Natural killer cell (primary cell): ENCODE measurements at regions not wholly inside any gene's neighbourhood (a gene's known extent, or its start where the extent isn't known, plus 50 kb on each side); places are given as distances from the start of the nearest gene placed in this dataset.

Source experiments
- ATAC-seq, 3 donors: fragments of 150-1000 bp in 2 of 3; fragments of 200-7000 bp in 1 of 3; cut with Tn5 transposase; 1 replicate in 1 of 3; 2 replicates in 2 of 3; pipeline ENCODE4 v1.10.0; 2021; ENCODE audit warnings: mild to moderate bottlenecking in 2 of 3, moderate library complexity in 2 of 3
- DNase-seq, 2 donors: peaks; one replicate each; pipeline versions ENCODE4 v3.0.0 to v3.0.0-alpha.2; 2013 to 2021; ENCODE audit warnings: mixed read lengths in 1 of 2
- H3K27ac ChIP-seq: one replicate; pipeline ENCODE4 v1.5.1; 2013; ENCODE audit warnings: mild to moderate bottlenecking, low read length
- H3K27me3 ChIP-seq: one replicate; pipeline ENCODE4 v1.6.1; 2013; ENCODE audit warnings: low read length; ENCODE audit not compliant: control insufficient read depth, insufficient read depth
- H3K36me3 ChIP-seq: one replicate; pipeline ENCODE4 v1.6.1; 2013; ENCODE audit warnings: low read length; ENCODE audit not compliant: control insufficient read depth, insufficient read depth
- H3K4me1 ChIP-seq: one replicate; pipeline ENCODE4 v1.6.1; 2013; ENCODE audit warnings: low read length; ENCODE audit not compliant: control insufficient read depth, insufficient read depth
- H3K4me3 ChIP-seq: one replicate; pipeline ENCODE4 v1.5.1; 2013; ENCODE audit warnings: low read length
- H3K9me3 ChIP-seq: one replicate; pipeline ENCODE4 v1.6.1; 2013; ENCODE audit warnings: low read length; ENCODE audit not compliant: control insufficient read depth, insufficient read depth
- H3K27ac Mint-ChIP-seq, 2 donors: one replicate each; pipeline ENCODE4 v1.8.0; 2022; ENCODE audit warnings: mild to moderate bottlenecking in 2 of 2, mixed read lengths in 2 of 2, moderate library complexity in 1 of 2
- H3K27me3 Mint-ChIP-seq, 2 donors: one replicate each; pipeline ENCODE4 v1.8.0; 2022; ENCODE audit warnings: low read depth in 2 of 2, mixed read lengths in 2 of 2
- H3K36me3 Mint-ChIP-seq: one replicate; pipeline ENCODE4 v1.8.0; 2022; ENCODE audit warnings: mixed read lengths
- H3K4me1 Mint-ChIP-seq, 2 donors: one replicate each; pipeline ENCODE4 v1.8.0; 2022; ENCODE audit warnings: mixed read lengths in 2 of 2
- H3K4me3 Mint-ChIP-seq: one replicate; pipeline ENCODE4 v1.8.0; 2022; ENCODE audit warnings: mild to moderate bottlenecking, moderate library complexity, mixed read lengths
- H3K9me3 Mint-ChIP-seq, 2 donors: one replicate each; pipeline ENCODE4 v1.8.0; 2022; ENCODE audit warnings: mixed read lengths in 2 of 2
- WGBS: methylation state at CpG from one replicate; pipeline ENCODE4 v1.1.7; 2013; ENCODE audit warnings: missing lambda C conversion rate; ENCODE audit not compliant: insufficient coverage; 5-methylcytosine and 5-hydroxymethylcytosine counted together
- intact Hi-C: fragments of 100-400 bp; cut with micrococcal nuclease; formaldehyde crosslinking; loops from one replicate; pipeline ENCODE4 v1.14.2; 2022
- TF ChIP-seq, protein P1 (sequence below): fragments of 200-600 bp; IDR thresholded peaks from one replicate; pipeline ENCODE4 v1.8.0; 2022; ENCODE audit warnings: antibody characterized with exemption

DNA sequence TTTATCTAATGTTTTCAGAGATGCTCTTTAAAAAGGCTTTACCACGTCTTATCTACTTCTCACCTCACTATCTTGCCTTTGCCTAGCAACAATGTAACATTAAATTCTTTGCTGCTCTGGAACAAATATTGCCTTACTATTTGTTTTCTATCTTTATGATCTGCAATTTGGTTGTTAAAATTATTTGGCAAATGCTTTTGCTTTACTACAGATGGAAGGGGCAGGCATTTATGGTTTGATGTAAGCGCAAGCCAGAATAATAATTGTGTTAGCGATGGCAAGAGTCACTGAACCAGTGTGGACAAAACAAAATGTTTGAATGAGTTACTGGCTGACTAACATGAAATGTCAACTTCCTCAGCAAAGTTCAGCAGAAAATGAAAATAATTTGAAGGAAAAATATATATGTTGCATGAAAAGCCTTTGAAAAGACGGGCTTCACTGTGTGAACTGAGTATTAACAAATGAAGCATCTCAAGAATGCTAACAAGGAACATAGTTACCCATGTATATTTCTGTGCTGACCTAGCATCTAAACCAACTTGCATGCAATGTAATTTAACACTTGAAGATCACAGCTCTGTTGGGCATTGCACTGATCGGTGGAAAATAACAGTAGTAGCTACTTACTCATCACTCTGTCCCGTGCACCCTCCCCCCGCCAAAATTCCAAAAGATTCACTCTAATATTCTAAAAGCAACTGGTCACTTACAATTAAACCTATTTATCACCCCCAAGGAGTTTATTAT lies 454.0 kb upstream of the ARHGEF26 start:
- H3K27me3 Mint-ChIP-seq: peaks cover 9 to 13% of the 10 kb centered on the region in 2 donors
- no peaks in the 10 kb centered on the region for H3K4me1 Mint-ChIP-seq
- no peaks in the 10 kb centered on the region for H3K27me3 ChIP-seq
- H3K36me3 ChIP-seq: no peaks in the 10 kb centered on the region
- no peak overlapping the region for H3K27ac Mint-ChIP-seq
- H3K4me3 Mint-ChIP-seq: no peak overlapping the region
- TF ChIP-seq, protein P1, sequence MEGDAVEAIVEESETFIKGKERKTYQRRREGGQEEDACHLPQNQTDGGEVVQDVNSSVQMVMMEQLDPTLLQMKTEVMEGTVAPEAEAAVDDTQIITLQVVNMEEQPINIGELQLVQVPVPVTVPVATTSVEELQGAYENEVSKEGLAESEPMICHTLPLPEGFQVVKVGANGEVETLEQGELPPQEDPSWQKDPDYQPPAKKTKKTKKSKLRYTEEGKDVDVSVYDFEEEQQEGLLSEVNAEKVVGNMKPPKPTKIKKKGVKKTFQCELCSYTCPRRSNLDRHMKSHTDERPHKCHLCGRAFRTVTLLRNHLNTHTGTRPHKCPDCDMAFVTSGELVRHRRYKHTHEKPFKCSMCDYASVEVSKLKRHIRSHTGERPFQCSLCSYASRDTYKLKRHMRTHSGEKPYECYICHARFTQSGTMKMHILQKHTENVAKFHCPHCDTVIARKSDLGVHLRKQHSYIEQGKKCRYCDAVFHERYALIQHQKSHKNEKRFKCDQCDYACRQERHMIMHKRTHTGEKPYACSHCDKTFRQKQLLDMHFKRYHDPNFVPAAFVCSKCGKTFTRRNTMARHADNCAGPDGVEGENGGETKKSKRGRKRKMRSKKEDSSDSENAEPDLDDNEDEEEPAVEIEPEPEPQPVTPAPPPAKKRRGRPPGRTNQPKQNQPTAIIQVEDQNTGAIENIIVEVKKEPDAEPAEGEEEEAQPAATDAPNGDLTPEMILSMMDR: no peak
- no peak overlapping the region for H3K4me3 ChIP-seq
- no peaks in the 10 kb centered on the region for H3K4me1 ChIP-seq
- ATAC-seq (no peak), DNase-seq (no peak)
- WGBS: 91% methylated on average over 7 of the region's 7 CpGs
- H3K9me3 ChIP-seq: no peaks in the 10 kb centered on the region
- no peaks in the 10 kb centered on the region for H3K36me3 Mint-ChIP-seq
- no peaks in the 10 kb centered on the region for H3K9me3 Mint-ChIP-seq
- H3K27ac ChIP-seq: no peak overlapping the region
- intact Hi-C loops: no loop called here

DNA sequence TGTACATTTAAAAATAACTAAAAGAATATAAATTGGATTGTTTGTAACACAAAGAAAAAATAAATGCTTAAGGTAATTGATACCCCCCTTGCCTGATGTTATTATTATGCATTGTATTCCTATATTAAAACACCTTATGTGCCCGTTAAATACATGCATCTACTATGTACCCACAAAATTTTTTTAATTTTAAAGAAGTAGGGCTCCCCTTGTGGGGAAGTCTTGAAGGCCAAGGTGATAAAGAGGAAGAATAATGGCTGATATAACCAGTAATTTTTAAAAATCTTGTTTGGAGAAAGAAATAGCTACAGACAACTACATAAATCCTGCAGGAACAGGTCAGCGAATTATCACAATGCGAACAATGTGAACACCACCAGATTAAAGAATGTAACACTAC lies 451.7 kb upstream of the ARHGEF26 start:
- Histone ChIP-seq H3K27ac (no peak overlapping the region), H3K4me1 (no peaks in the 10 kb centered on the region), H3K4me3 (no peak overlapping the region), H3K9me3 (no peaks in the 10 kb centered on the region), H3K36me3 (no peaks in the 10 kb centered on the region), H3K27me3 (no peaks in the 10 kb centered on the region)
- peak in 1 of 2 donors; percentile 6 for DNase-seq
- no peak for ATAC-seq
- Mint-ChIP-seq H3K27me3 (peaks cover 5 to 11% of the 10 kb centered on the region in 2 donors), H3K4me1 (no peaks in the 10 kb centered on the region), H3K4me3 (no peak overlapping the region), H3K27ac (no peak overlapping the region), H3K36me3 (no peaks in the 10 kb centered on the region), H3K9me3 (no peaks in the 10 kb centered on the region)
- WGBS: 96% methylated on average over 2 of the region's 3 CpGs
- intact Hi-C loops: no loop called here
- TF ChIP-seq, protein P1: no peak

DNA sequence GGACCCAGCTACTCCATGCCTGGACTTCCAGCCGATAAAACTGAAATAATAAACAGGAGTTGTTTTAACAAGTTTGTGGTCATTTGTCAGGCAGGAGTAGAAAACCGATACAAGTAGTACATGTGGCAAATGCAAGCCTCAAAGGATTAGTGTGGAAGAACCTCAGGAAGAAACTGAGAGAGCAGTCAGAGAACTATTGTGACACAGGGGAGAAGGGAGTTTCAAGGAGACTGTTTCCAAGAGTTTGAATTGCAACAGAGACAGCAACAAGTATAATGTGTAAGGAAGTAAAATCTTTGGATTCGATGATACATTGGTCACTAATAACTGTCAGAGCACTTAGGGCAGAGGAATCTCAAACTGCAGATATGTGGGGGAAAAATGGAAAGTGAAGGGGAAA lies 450.6 kb upstream of the ARHGEF26 start:
- 80% methylated on average over 3 of the region's 3 CpGs for WGBS
- no peaks in the 10 kb centered on the region for H3K4me1 Mint-ChIP-seq
- Histone ChIP-seq H3K9me3 (no peaks in the 10 kb centered on the region), H3K27me3 (no peaks in the 10 kb centered on the region), H3K36me3 (no peaks in the 10 kb centered on the region), H3K4me3 (no peak overlapping the region), H3K4me1 (no peaks in the 10 kb centered on the region), H3K27ac (no peak overlapping the region)
- DNase-seq (no peak), ATAC-seq (no peak)
- H3K36me3 Mint-ChIP-seq: no peaks in the 10 kb centered on the region
- H3K9me3 Mint-ChIP-seq: no peaks in the 10 kb centered on the region
- intact Hi-C loops: no loop called here
- H3K4me3 Mint-ChIP-seq: no peak overlapping the region
- TF ChIP-seq, protein P1: no peak
- H3K27ac Mint-ChIP-seq: no peak overlapping the region
- H3K27me3 Mint-ChIP-seq: peaks cover 0 to 9% of the 10 kb centered on the region in 2 donors

DNA sequence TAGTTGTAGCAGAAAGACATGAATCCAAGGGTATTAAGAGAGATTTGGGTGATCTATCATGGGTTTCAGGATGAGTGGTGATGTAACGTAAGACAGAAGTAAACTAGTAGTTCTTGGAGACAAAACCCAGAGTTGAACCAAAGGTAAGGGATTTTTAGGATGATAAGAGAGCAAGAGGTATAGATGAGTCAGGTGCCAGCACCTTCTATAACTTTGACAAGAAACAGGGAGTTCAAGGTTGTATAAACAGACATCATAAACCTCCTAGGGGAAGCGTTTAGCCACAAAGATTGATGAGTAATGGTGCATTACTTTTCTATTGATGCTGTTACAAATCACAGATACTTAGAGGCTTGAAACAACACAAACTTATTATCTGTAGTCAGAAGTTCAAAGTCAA lies 447.3 kb upstream of the ARHGEF26 start:
- no peak overlapping the region for H3K4me3 Mint-ChIP-seq
- Histone ChIP-seq H3K36me3 (no peaks in the 10 kb centered on the region), H3K27ac (no peak overlapping the region), H3K4me3 (no peak overlapping the region), H3K9me3 (no peaks in the 10 kb centered on the region), H3K27me3 (no peaks in the 10 kb centered on the region), H3K4me1 (no peaks in the 10 kb centered on the region)
- H3K27me3 Mint-ChIP-seq: peaks cover 0 to 9% of the 10 kb centered on the region in 2 donors
- ATAC-seq: no peak
- 95% methylated on average over 2 of the region's 2 CpGs for WGBS
- TF ChIP-seq, protein P1: no peak
- H3K9me3 Mint-ChIP-seq: no peaks in the 10 kb centered on the region
- no peaks in the 10 kb centered on the region for H3K4me1 Mint-ChIP-seq
- no peaks in the 10 kb centered on the region for H3K36me3 Mint-ChIP-seq
- intact Hi-C loops: no loop called here
- DNase-seq: no peak
- no peak overlapping the region for H3K27ac Mint-ChIP-seq
